SK-N-SH (cell line): ENCODE measurements at regions not wholly inside any gene's neighbourhood (a gene's known extent, or its start where the extent isn't known, plus 50 kb on each side); places are given as distances from the start of the nearest gene placed in this dataset.
A peak's percentile ranks its signal among the peaks of the same experiment; 100 is the strongest.

Experiments used
- CTCF ChIA-PET: fragments of 300-600, 350-600 bp; formaldehyde crosslinking; extraction: SDS; loops from one replicate; lab custom pipeline; 2021; lab: Yijun Ruan, JAX
- POLR2A ChIA-PET: fragments of 350-600 bp; sonication (Branson Sonifier 250); formaldehyde crosslinking; extraction: SDS; loops from one replicate; lab custom pipeline; 2020; ENCODE audit warnings: antibody characterized with exemption, inconsistent platforms; lab: Yijun Ruan, JAX
- DNase-seq: peaks from one replicate; pipeline ENCODE4 v3.0.0; 2012
- H2AFZ ChIP-seq: fragments of 200-600 bp; sonication (generic); 2 replicates; pipeline ENCODE4 v1.8.1; 2016; ENCODE audit warnings: antibody characterized with exemption, mild to moderate bottlenecking, low read depth
- H3F3A ChIP-seq: fragments of 200-600 bp; sonication (generic); replicated peaks from 2 replicates; pipeline ENCODE3; 2016; ENCODE audit warnings: antibody characterized with exemption, mild to moderate bottlenecking; ENCODE audit not compliant: insufficient read depth
- H3K27ac ChIP-seq, 2 experiments: fragments of 200-500 bp in 1 of 2; fragments of 200-600 bp in 1 of 2; sonication (Bioruptor generic) in 1 of 2; sonication (generic), shearing (Covaris generic) in 1 of 2; 2 replicates each; pipeline versions ENCODE4 v1.5.1 to v1.6.1; 2014 to 2016; ENCODE audit warnings: low read depth in 2 of 2, inconsistent platforms in 1 of 2, low read length in 1 of 2, mild to moderate bottlenecking in 1 of 2, mixed read lengths in 1 of 2
- H3K27me3 ChIP-seq: fragments of 200-600 bp; sonication (generic), shearing (Covaris generic); 2 replicates; pipeline ENCODE4 v1.6.1; 2016; ENCODE audit warnings: mixed run types; ENCODE audit not compliant: insufficient read depth
- H3K36me3 ChIP-seq, 2 experiments: fragments of 200-500 bp in 1 of 2; fragments of 200-600 bp in 1 of 2; sonication (Bioruptor generic) in 1 of 2; sonication (generic) in 1 of 2; replicated peaks in 1 of 2; 2 replicates each; pipeline versions ENCODE3 to v1.5.1; 2014 to 2016; ENCODE audit warnings: low read length in 1 of 2, mild to moderate bottlenecking in 1 of 2; ENCODE audit not compliant: insufficient read depth in 2 of 2, control insufficient read depth in 1 of 2
- H3K4me1 ChIP-seq, 2 experiments: fragments of 200-500 bp in 1 of 2; fragments of 200-600 bp in 1 of 2; sonication (Bioruptor generic) in 1 of 2; sonication (generic), shearing (Covaris generic) in 1 of 2; 2 replicates each; pipeline versions ENCODE4 v1.5.1 to v1.6.1; 2014 to 2016; ENCODE audit warnings: low read depth in 1 of 2, low read length in 1 of 2, mixed run types in 1 of 2; ENCODE audit not compliant: insufficient read depth in 2 of 2, control insufficient read depth in 1 of 2
- H3K4me2 ChIP-seq: fragments of 200-600 bp; sonication (generic), shearing (Covaris generic); 2 replicates; pipeline ENCODE4 v1.6.1; 2017; ENCODE audit warnings: mixed run types
- H3K4me3 ChIP-seq, 2 experiments: fragments of 200-500 bp in 1 of 2; fragments of 200-600 bp in 1 of 2; sonication (Bioruptor generic) in 1 of 2; sonication (generic), shearing (Covaris generic) in 1 of 2; 2 replicates each; pipeline versions ENCODE4 v1.5.1 to v1.8.1; 2014 to 2016; ENCODE audit warnings: low read depth in 2 of 2, inconsistent platforms in 1 of 2, low read length in 1 of 2, mild to moderate bottlenecking in 1 of 2, mixed read lengths in 1 of 2, moderate library complexity in 1 of 2
- H3K79me2 ChIP-seq: fragments of 200-600 bp; sonication (generic); 2 replicates; pipeline ENCODE4 v1.8.1; 2017; ENCODE audit warnings: mild to moderate bottlenecking; ENCODE audit not compliant: insufficient read depth
- H3K9ac ChIP-seq: fragments of 200-600 bp; sonication (generic); 2 replicates; pipeline ENCODE4 v1.6.1; 2017; ENCODE audit warnings: mixed run types
- H3K9me2 ChIP-seq: fragments of 200-600 bp; sonication (generic); 2 replicates; pipeline ENCODE4 v1.6.1; 2017; ENCODE audit warnings: mixed run types
- H3K9me3 ChIP-seq: fragments of 200-600 bp; sonication (generic); 2 replicates; pipeline ENCODE4 v1.6.1; 2017; ENCODE audit warnings: mixed run types, mild to moderate bottlenecking, moderate library complexity
- H4K20me1 ChIP-seq: fragments of 200-600 bp; sonication (generic); 2 replicates; pipeline ENCODE4 v1.6.1; 2017; ENCODE audit warnings: mild to moderate bottlenecking, mixed run types; ENCODE audit not compliant: insufficient read depth
- CTCF ChIP-seq: fragments of 200-600 bp; sonication (generic); IDR thresholded peaks from 2 replicates; pipeline ENCODE4 v1.6.1; 2017; ENCODE audit warnings: antibody characterized with exemption, mild to moderate bottlenecking, moderate library complexity
- EP300 ChIP-seq, 2 experiments: IDR thresholded peaks; 2 replicates each; pipeline versions ENCODE4 v1.4.0 to v1.6.1; 2012; ENCODE audit warnings: borderline replicate concordance in 1 of 2, low read depth in 1 of 2, low read length in 1 of 2
- EZH2phosphoT487 ChIP-seq: fragments of 200-600 bp; sonication (generic); IDR thresholded peaks from 2 replicates; pipeline ENCODE4 v1.6.1; 2017; ENCODE audit warnings: low read depth, mixed run types, mild to moderate bottlenecking, antibody characterized with exemption, moderate library complexity, borderline replicate concordance
- FOSL2 ChIP-seq: IDR thresholded peaks from 2 replicates; pipeline ENCODE4 v1.4.0; 2012; ENCODE audit warnings: low read depth, mild to moderate bottlenecking, moderate library complexity, borderline replicate concordance
- FOXM1 ChIP-seq: IDR thresholded peaks from 2 replicates; pipeline ENCODE4 v1.4.0; 2012; ENCODE audit warnings: low read depth, mild to moderate bottlenecking
- GABPA ChIP-seq: IDR thresholded peaks from 2 replicates; pipeline ENCODE4 v1.4.0; 2012; ENCODE audit warnings: low read depth, mild to moderate bottlenecking
- GATA2 ChIP-seq: sonication (generic); formaldehyde crosslinking; IDR thresholded peaks from 2 replicates; pipeline ENCODE4 v1.5.0; 2020; ENCODE audit warnings: mild to moderate bottlenecking, missing genetic modification reagents
- IRF3 ChIP-seq: fragments of 150-350 bp; IDR thresholded peaks from 2 replicates; pipeline ENCODE4 v1.6.1; 2016; ENCODE audit warnings: mild to moderate bottlenecking, low read depth, low read length
- MEF2A ChIP-seq: IDR thresholded peaks from 2 replicates; pipeline ENCODE4 v1.4.0; 2012; ENCODE audit warnings: low read depth, borderline replicate concordance
- MXI1 ChIP-seq: IDR thresholded peaks from 2 replicates; pipeline ENCODE4 v1.6.1; 2012; ENCODE audit warnings: mild to moderate bottlenecking, low read depth, low read length, improper control_type of control experiment
- NRF1 ChIP-seq: IDR thresholded peaks from 2 replicates; pipeline ENCODE4 v1.6.1; 2012; ENCODE audit warnings: low read depth, mild to moderate bottlenecking, low read length
- RFX5 ChIP-seq: IDR thresholded peaks from 2 replicates; pipeline ENCODE4 v1.6.1; 2012; ENCODE audit warnings: mild to moderate bottlenecking, improper control_type of control experiment, low read length
- SIN3A ChIP-seq: IDR thresholded peaks from 2 replicates; pipeline ENCODE4 v1.6.1; 2012; ENCODE audit warnings: low read depth, mild to moderate bottlenecking, low read length, moderate library complexity, borderline replicate concordance
- TAF1 ChIP-seq: IDR thresholded peaks from 2 replicates; pipeline ENCODE4 v1.6.1; 2012; ENCODE audit warnings: low read depth, mild to moderate bottlenecking, low read length, moderate library complexity, borderline replicate concordance
- TCF12 ChIP-seq: IDR thresholded peaks from 2 replicates; pipeline ENCODE4 v1.4.0; 2012
- TEAD4 ChIP-seq: IDR thresholded peaks from 2 replicates; pipeline ENCODE4 v1.4.0; 2012; ENCODE audit warnings: mild to moderate bottlenecking, borderline replicate concordance; ENCODE audit not compliant: insufficient read depth
- USF1 ChIP-seq: IDR thresholded peaks from 2 replicates; pipeline ENCODE4 v1.4.0; 2012; ENCODE audit warnings: low read depth, borderline replicate concordance
- ZBTB33 ChIP-seq: IDR thresholded peaks from 2 replicates; pipeline ENCODE4 v1.4.0; 2012; ENCODE audit warnings: low read depth, borderline replicate concordance
- WGBS: methylation state at CpG from one replicate; pipeline ENCODE4 v1.1.6; 2017; ENCODE audit warnings: low lambda C conversion rate; 5-methylcytosine and 5-hydroxymethylcytosine counted together

- Histone ChIP-seq H3K4me2 (no peak overlapping the region), H3K9ac (no peak overlapping the region), H3K4me3 (no peak overlapping the region; a peak in 1 of 4 replicates), H3K9me3 (no peaks in the 10 kb centered on the region), H3K79me2 (no peaks in the 10 kb centered on the region), H4K20me1 (no peaks in the 10 kb centered on the region), H3K4me1 (peaks cover 0 to 20% of the 10 kb centered on the region in 2 experiments; a peak in 2 of 4 replicates), H3K9me2 (no peaks in the 10 kb centered on the region), H3K36me3 (no peaks in the 10 kb centered on the region), H3K27me3 (peaks cover 21% of the 10 kb centered on the region), H3F3A (no peaks in the 10 kb centered on the region), H3K27ac (no peak overlapping the region), H2AFZ (no peak overlapping the region)
- ChIA-PET POLR2A (no interaction called here), CTCF (interaction anchor here (0.8 to 3.4 kb wide), 9 partner anchors 8 to 400 kb away, joined by 3 to 20 read pairs (median 4); no protein-coding TSS in a partner anchor)
- peak; percentile 46 for DNase-seq
- TF ChIP-seq RFX5 (no peak), MXI1 (no peak), TEAD4 (no peak), EP300 (IDR thresholded peaks at IDR 0.05; ENCODE audit: borderline replicate concordance in 1 of 2, low read depth in 1 of 2, low read length in 1 of 2) (no peak), IRF3 (no peak), USF1 (no peak), TCF12 (no peak)
- WGBS, result 40% methylated on average over 18 of the region's 18 CpGs
These were observed 62.0 kb upstream of the SIX3 start for GRCh38 chr2:44879269-44880124.

- Histone ChIP-seq H3K27me3 (peaks cover 21% of the 10 kb centered on the region), H2AFZ (no peak overlapping the region), H3K36me3 (no peaks in the 10 kb centered on the region), H3K79me2 (no peaks in the 10 kb centered on the region), H3K9me3 (no peaks in the 10 kb centered on the region), H3K4me2 (no peak overlapping the region), H3K27ac (no peak overlapping the region), H3K9me2 (no peaks in the 10 kb centered on the region), H3K4me3 (no peak overlapping the region), H4K20me1 (no peaks in the 10 kb centered on the region), H3K4me1 (peaks cover 0 to 20% of the 10 kb centered on the region in 2 experiments; a peak in 2 of 4 replicates), H3F3A (no peaks in the 10 kb centered on the region), H3K9ac (no peak overlapping the region)
- DNase-seq, result peak; percentile 47
- ChIA-PET CTCF (interaction anchor here (0.8 to 3.4 kb wide), 9 partner anchors 9 to 401 kb away, joined by 3 to 20 read pairs (median 4); no protein-coding TSS in a partner anchor), POLR2A (no interaction called here)
- 31% methylated on average over 8 of the region's 8 CpGs for WGBS
- TF ChIP-seq MEF2A, result no peak
- TF ChIP-seq NRF1, result no peak
- TF ChIP-seq CTCF, result no peak
- no peak for TF ChIP-seq ZBTB33
- TF ChIP-seq GABPA, result no peak
- no peak for TF ChIP-seq TEAD4
- TF ChIP-seq GATA2, result peak; percentile 98
- TF ChIP-seq EZH2phosphoT487, result no peak
- TF ChIP-seq FOSL2, result no peak
- no peak for TF ChIP-seq USF1
- no peak for TF ChIP-seq TAF1
- peak in 1 of 2 experiments; percentile 71; a peak in 2 of 4 replicates for TF ChIP-seq EP300 (IDR thresholded peaks at IDR 0.05; ENCODE audit: borderline replicate concordance in 1 of 2, low read depth in 1 of 2, low read length in 1 of 2)
- no peak; the same call in 1 of the 2 replicates for TF ChIP-seq MXI1
- TF ChIP-seq SIN3A, result no peak
- no peak for TF ChIP-seq FOXM1
These were observed 61.4 kb upstream of the SIX3 start for GRCh38 chr2:44880125-44880483.
